ENCODE measurements at regions not wholly inside any gene's neighbourhood (a gene's known extent, or its start where the extent isn't known, plus 50 kb on each side); places are given as distances from the start of the nearest gene placed in this dataset.

DNA sequence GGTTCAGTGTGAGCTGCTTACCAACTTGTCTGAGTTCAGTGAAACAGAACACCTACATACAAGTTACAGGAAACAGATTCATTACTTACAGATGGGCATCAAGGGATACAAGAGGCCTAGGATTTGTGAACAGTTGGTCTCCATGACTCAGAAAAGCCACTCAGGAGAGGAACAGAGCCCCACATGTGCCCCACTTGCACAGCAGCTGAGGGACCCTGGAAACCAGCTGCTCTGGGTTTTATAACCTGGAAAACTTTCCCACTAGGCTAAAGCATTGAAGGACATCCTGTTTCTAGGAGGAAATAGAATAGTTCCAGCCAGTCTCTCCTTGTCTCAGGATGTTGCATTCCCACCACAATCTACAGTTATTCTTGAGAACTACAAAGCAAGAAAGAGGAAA lies 530.0 kb downstream of the ZNF804A start:
- H3K36me3 ChIP-seq (ENCODE audit: insufficient read depth, low read length): no peaks in the 10 kb centered on the region
- H4K20me1 ChIP-seq (ENCODE audit: insufficient read depth, low read length): no peaks in the 10 kb centered on the region
- DNase-seq (ENCODE audit: low spot score): no peak
- H3K4me1 ChIP-seq (ENCODE audit: insufficient read depth, low read length, poor library complexity, severe bottlenecking): no peaks in the 10 kb centered on the region
- H3K4me3 ChIP-seq (ENCODE audit: low read depth, low read length, poor library complexity, severe bottlenecking): no peak overlapping the region
- H2AFZ ChIP-seq (ENCODE audit: low read length): no peak overlapping the region
- no peak overlapping the region for H3K4me2 ChIP-seq (ENCODE audit: low read length)
- intact Hi-C loops (cut with micrococcal nuclease; ENCODE audit: unreplicated experiment): no loop called here
- TF ChIP-seq EZH2phosphoT487 (IDR thresholded peaks at IDR 0.05; ENCODE audit: borderline replicate concordance, low read depth, low read length): no peak
- TF ChIP-seq, protein P1, sequence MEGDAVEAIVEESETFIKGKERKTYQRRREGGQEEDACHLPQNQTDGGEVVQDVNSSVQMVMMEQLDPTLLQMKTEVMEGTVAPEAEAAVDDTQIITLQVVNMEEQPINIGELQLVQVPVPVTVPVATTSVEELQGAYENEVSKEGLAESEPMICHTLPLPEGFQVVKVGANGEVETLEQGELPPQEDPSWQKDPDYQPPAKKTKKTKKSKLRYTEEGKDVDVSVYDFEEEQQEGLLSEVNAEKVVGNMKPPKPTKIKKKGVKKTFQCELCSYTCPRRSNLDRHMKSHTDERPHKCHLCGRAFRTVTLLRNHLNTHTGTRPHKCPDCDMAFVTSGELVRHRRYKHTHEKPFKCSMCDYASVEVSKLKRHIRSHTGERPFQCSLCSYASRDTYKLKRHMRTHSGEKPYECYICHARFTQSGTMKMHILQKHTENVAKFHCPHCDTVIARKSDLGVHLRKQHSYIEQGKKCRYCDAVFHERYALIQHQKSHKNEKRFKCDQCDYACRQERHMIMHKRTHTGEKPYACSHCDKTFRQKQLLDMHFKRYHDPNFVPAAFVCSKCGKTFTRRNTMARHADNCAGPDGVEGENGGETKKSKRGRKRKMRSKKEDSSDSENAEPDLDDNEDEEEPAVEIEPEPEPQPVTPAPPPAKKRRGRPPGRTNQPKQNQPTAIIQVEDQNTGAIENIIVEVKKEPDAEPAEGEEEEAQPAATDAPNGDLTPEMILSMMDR (conservative IDR thresholded peaks at IDR 0.05; ENCODE audit: low read length): no peak
- no peaks in the 10 kb centered on the region for H3K79me2 ChIP-seq (ENCODE audit: insufficient read depth, low read depth, low read length)
- ChIA-PET CTCF (ENCODE audit: unreplicated experiment) (no interaction called here), POLR2A (no interaction called here)
- H3K9me2 ChIP-seq (ENCODE audit: insufficient read depth, low read length): no peaks in the 10 kb centered on the region
- H3K27ac ChIP-seq (ENCODE audit: low read depth, low read length, poor library complexity, severe bottlenecking): no peak overlapping the region
- no TSS peak for BruUV-seq (replicated peaks)
- no peaks in the 10 kb centered on the region for H3K9me3 ChIP-seq (ENCODE audit: low read length)

DNA sequence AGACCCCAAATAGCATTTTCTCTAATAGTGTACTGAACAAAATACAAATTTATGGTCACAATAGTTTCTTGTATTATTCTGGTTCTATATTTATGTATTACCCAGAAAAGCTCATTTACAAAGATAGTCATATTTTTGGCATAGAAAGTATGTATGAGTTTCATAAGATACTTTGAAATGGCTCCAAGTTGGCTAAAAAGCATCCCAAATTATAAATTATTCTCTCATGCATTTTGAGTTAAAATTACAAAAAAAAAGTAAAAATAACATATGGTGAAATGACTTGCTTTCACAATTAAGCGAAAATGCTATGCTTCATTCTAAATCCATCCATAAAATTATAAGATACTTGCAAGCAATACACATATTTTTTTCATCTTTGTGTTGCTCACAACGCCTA lies 530.7 kb downstream of the ZNF804A start:
- H3K79me2 ChIP-seq (ENCODE audit: insufficient read depth, low read depth, low read length): no peaks in the 10 kb centered on the region
- no peak overlapping the region for H3K4me2 ChIP-seq (ENCODE audit: low read length)
- no peaks in the 10 kb centered on the region for H3K36me3 ChIP-seq (ENCODE audit: insufficient read depth, low read length)
- no peaks in the 10 kb centered on the region for H3K9me2 ChIP-seq (ENCODE audit: insufficient read depth, low read length)
- CTCF ChIA-PET (ENCODE audit: unreplicated experiment): no interaction called here
- H3K27ac ChIP-seq (ENCODE audit: low read depth, low read length, poor library complexity, severe bottlenecking): no peak overlapping the region
- DNase-seq (ENCODE audit: low spot score): no peak
- no TSS peak for BruUV-seq (replicated peaks)
- TF ChIP-seq EZH2phosphoT487 (IDR thresholded peaks at IDR 0.05; ENCODE audit: borderline replicate concordance, low read depth, low read length): no peak
- TF ChIP-seq, protein P1 (conservative IDR thresholded peaks at IDR 0.05; ENCODE audit: low read length): no peak
- H2AFZ ChIP-seq (ENCODE audit: low read length): no peak overlapping the region
- H3K9me3 ChIP-seq (ENCODE audit: low read length): no peaks in the 10 kb centered on the region
- no peaks in the 10 kb centered on the region for H4K20me1 ChIP-seq (ENCODE audit: insufficient read depth, low read length)
- POLR2A ChIA-PET: no interaction called here
- no peaks in the 10 kb centered on the region for H3K4me1 ChIP-seq (ENCODE audit: insufficient read depth, low read length, poor library complexity, severe bottlenecking)
- H3K4me3 ChIP-seq (ENCODE audit: low read depth, low read length, poor library complexity, severe bottlenecking): no peak overlapping the region
- intact Hi-C loops (cut with micrococcal nuclease; ENCODE audit: unreplicated experiment): no loop called here

DNA sequence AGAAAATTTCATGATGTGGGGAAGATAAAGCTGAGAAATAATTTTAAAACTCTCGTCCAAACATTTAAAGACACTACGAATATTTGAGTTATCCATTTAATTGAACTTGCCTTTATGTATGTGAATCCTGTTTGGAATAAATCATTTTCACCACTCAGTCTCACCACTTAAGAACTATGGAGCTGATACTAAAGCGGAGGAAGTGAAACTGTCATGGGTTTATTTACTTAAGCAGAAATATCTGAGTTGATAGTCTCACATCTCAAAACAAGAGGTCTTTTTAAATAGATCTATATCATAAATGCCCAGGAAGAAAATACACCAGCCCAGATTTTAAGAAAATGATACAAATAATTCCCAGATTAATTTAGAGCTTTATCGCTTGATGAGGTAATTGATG lies 532.4 kb downstream of the ZNF804A start:
- no peak for TF ChIP-seq EZH2phosphoT487 (IDR thresholded peaks at IDR 0.05; ENCODE audit: borderline replicate concordance, low read depth, low read length)
- TF ChIP-seq, protein P1 (conservative IDR thresholded peaks at IDR 0.05; ENCODE audit: low read length): no peak

More for the DNA sequence above, 532.4 kb downstream of the ZNF804A start:
- H3K9me3 ChIP-seq (ENCODE audit: low read length): no peaks in the 10 kb centered on the region
- no peak overlapping the region for H2AFZ ChIP-seq (ENCODE audit: low read length)
- H3K4me2 ChIP-seq (ENCODE audit: low read length): no peak overlapping the region
- H3K79me2 ChIP-seq (ENCODE audit: insufficient read depth, low read depth, low read length): no peaks in the 10 kb centered on the region
- H4K20me1 ChIP-seq (ENCODE audit: insufficient read depth, low read length): no peaks in the 10 kb centered on the region
- ChIA-PET POLR2A (no interaction called here), CTCF (ENCODE audit: unreplicated experiment) (no interaction called here)
- no peak for DNase-seq (ENCODE audit: low spot score)
- no peaks in the 10 kb centered on the region for H3K36me3 ChIP-seq (ENCODE audit: insufficient read depth, low read length)
- no peaks in the 10 kb centered on the region for H3K9me2 ChIP-seq (ENCODE audit: insufficient read depth, low read length)
- H3K4me3 ChIP-seq (ENCODE audit: low read depth, low read length, poor library complexity, severe bottlenecking): no peak overlapping the region
- no TSS peak for BruUV-seq (replicated peaks)
- no peaks in the 10 kb centered on the region for H3K4me1 ChIP-seq (ENCODE audit: insufficient read depth, low read length, poor library complexity, severe bottlenecking)
- intact Hi-C loops (cut with micrococcal nuclease; ENCODE audit: unreplicated experiment): no loop called here
- H3K27ac ChIP-seq (ENCODE audit: low read depth, low read length, poor library complexity, severe bottlenecking): no peak overlapping the region
